22Rv1 (cell line): ENCODE measurements at regions not wholly inside any gene's neighbourhood (a gene's known extent, or its start where the extent isn't known, plus 50 kb on each side); places are given as distances from the start of the nearest gene placed in this dataset.

Source experiments
- H3K27ac ChIP-seq: fragments of 450-650 bp; 2 replicates; pipeline ENCODE4 v1.5.1; 2017
- CTCF ChIP-seq: fragments of 450-650 bp; IDR thresholded peaks from 2 replicates; pipeline ENCODE4 v1.5.1; 2017; ENCODE audit warnings: mild to moderate bottlenecking
- ZFX ChIP-seq: fragments of 450-650 bp; IDR thresholded peaks from 2 replicates; pipeline ENCODE4 v1.6.1; 2017; ENCODE audit warnings: antibody characterized with exemption, borderline replicate concordance

GRCh38 chr3:193873426-193874201 is 262.3 kb upstream of the HES1 start:
- no peak overlapping the region for H3K27ac ChIP-seq
- TF ChIP-seq ZFX, result no peak
- TF ChIP-seq CTCF, result no peak

GRCh38 chr3:193874512-193874911 is 261.4 kb upstream of the HES1 start:
- H3K27ac ChIP-seq, result no peak overlapping the region
- TF ChIP-seq ZFX (no peak), CTCF (no peak)

- no peak for TF ChIP-seq CTCF
- TF ChIP-seq ZFX, result no peak
- H3K27ac ChIP-seq, result no peak overlapping the region
These were observed 260.9 kb upstream of the HES1 start for GRCh38 chr3:193874997-193875593.

GRCh38 chr3:193875601-193876321 is 260.2 kb upstream of the HES1 start:
- no peak overlapping the region for H3K27ac ChIP-seq
- no peak for TF ChIP-seq ZFX
- TF ChIP-seq CTCF, result no peak

GRCh38 chr3:193879099-193879863 is 256.7 kb upstream of the HES1 start:
- H3K27ac ChIP-seq, result no peak overlapping the region
- TF ChIP-seq CTCF (no peak), ZFX (no peak)

- TF ChIP-seq CTCF (no peak), ZFX (no peak)
- H3K27ac ChIP-seq, result no peak overlapping the region
These were observed 256.1 kb upstream of the HES1 start for GRCh38 chr3:193879864-193880242.
